Ovary (tissue), 7 donors: ENCODE measurements at regions not wholly inside any gene's neighbourhood (a gene's known extent, or its start where the extent isn't known, plus 50 kb on each side); places are given as distances from the start of the nearest gene placed in this dataset.
"Not testable (repeated sequence)": the region's sequence is repeated elsewhere in the genome, so short reads cannot be mapped to it uniquely, and the experiment has no call there.

ENCODE experiments used
- DNase-seq, 5 donors: peaks; one replicate each; pipeline ENCODE4 v3.0.0-alpha.2; 2019 to 2020
- H3K27ac ChIP-seq, 2 donors: fragments of 200-600 bp; one replicate each; pipeline versions ENCODE4 v1.5.1 to v1.8.0; 2019 to 2022
- H3K27me3 ChIP-seq: fragments of 200-600 bp; one replicate; pipeline ENCODE4 v1.8.0; 2022
- H3K36me3 ChIP-seq: fragments of 200-600 bp; sonication (generic); one replicate; pipeline ENCODE4 v1.5.1; 2019
- H3K4me1 ChIP-seq: one replicate; pipeline ENCODE4 v1.8.1; 2013; ENCODE audit warnings: mild to moderate bottlenecking, moderate library complexity; ENCODE audit not compliant: insufficient read depth
- H3K4me3 ChIP-seq: fragments of 200-600 bp; sonication (generic); one replicate; pipeline ENCODE4 v1.5.1; 2017
- H3K9me3 ChIP-seq, 2 donors: fragments of 200-600 bp in 1 of 2; sonication (generic) in 1 of 2; one replicate each; pipeline versions ENCODE4 v1.5.1 to v1.8.1; 2013 to 2019; ENCODE audit warnings: mild to moderate bottlenecking in 1 of 2, moderate library complexity in 1 of 2
- CTCF ChIP-seq, 3 donors: fragments of 450-650 bp in 2 of 3; fragments of 200-600 bp in 1 of 3; IDR thresholded peaks; one replicate each; pipeline versions ENCODE4 v1.5.1 to v1.8.0; 2016 to 2022; ENCODE audit warnings: antibody characterized with exemption in 3 of 3, mild to moderate bottlenecking in 1 of 3
- EP300 ChIP-seq: sonication (generic); formaldehyde crosslinking; IDR thresholded peaks from one replicate; pipeline ENCODE4 v1.6.1; 2017; ENCODE audit warnings: antibody characterized with exemption
- POLR2A ChIP-seq: fragments of 450-650 bp; IDR thresholded peaks from one replicate; pipeline ENCODE4 v1.6.1; 2017; ENCODE audit warnings: antibody characterized with exemption, mild to moderate bottlenecking, moderate library complexity
- WGBS, 3 donors: extraction: QIAGEN DNeasy Blood & Tissue Kit in 1 of 3; methylation state at CpG; one replicate each; pipeline versions ENCODE4 v1.1.5 to v1.1.7; 2013 to 2017; 5-methylcytosine and 5-hydroxymethylcytosine counted together
- intact Hi-C, 4 donors: fragments of 100-400 bp; cut with DNase I; formaldehyde crosslinking; loops; one replicate each; pipeline versions ENCODE4 v1.11.0 to v1.15.1; 2022 to 2023
- donor health status: DM: no; HTN: no; CAD: no; lungs with moderate emphysema.
- donor health status: DM: no; HTN: no; CAD: no.
- donor health status: Bipolar disorder and iron deficiency.
- donor health status: DM: no; HTN: no; CAD: no.
- donor health status: DM: yes; HTN: yes; CAD: no.

- 74 to 89% (median 88%) methylated on average over 1 of the region's 1 CpG for WGBS, 3 donors
- no peaks in the 10 kb centered on the region for H3K9me3 ChIP-seq
- intact Hi-C loops: no loop called here
- TF ChIP-seq CTCF (IDR thresholded peaks at IDR 0.05) (no peak), EP300 (no peak), POLR2A (no peak)
- no peak overlapping the region for H3K27ac ChIP-seq
- H3K4me1 ChIP-seq: no peaks in the 10 kb centered on the region
- no peak overlapping the region for H3K4me3 ChIP-seq
- no peaks in the 10 kb centered on the region for H3K27me3 ChIP-seq
- DNase-seq: no peak
- H3K36me3 ChIP-seq: no peaks in the 10 kb centered on the region
Observed at GRCh38 chr7:82655965-82656364, 212.4 kb upstream of the CACNA2D1 start.

GRCh38 chr7:82650095-82650494 lies 206.5 kb upstream of the CACNA2D1 start:
- H3K9me3 ChIP-seq, DNase-seq, intact Hi-C loops, H3K4me1 ChIP-seq, H3K27me3 ChIP-seq, H3K36me3 ChIP-seq, H3K4me3 ChIP-seq, H3K27ac ChIP-seq: not testable (repeated sequence)
- WGBS, 3 donors: 91 to 94% (median 93%) methylated on average over 10 of the region's 10 CpGs

GRCh38 chr7:82633592-82633991 lies 190.0 kb upstream of the CACNA2D1 start:
- no peaks in the 10 kb centered on the region for H3K27me3 ChIP-seq

GRCh38 chr7:82631998-82632397 lies 188.4 kb upstream of the CACNA2D1 start:
- DNase-seq: no peak
- no peaks in the 10 kb centered on the region for H3K9me3 ChIP-seq
- 7 to 22% (median 14%) methylated on average over 3 of the region's 3 CpGs for WGBS, 3 donors
- intact Hi-C loops: no loop called here
- no peak overlapping the region for H3K27ac ChIP-seq
- H3K36me3 ChIP-seq: no peaks in the 10 kb centered on the region
- H3K4me3 ChIP-seq: no peak overlapping the region
- TF ChIP-seq CTCF (IDR thresholded peaks at IDR 0.05): no peak
- TF ChIP-seq POLR2A: no peak
- no peaks in the 10 kb centered on the region for H3K4me1 ChIP-seq
- H3K27me3 ChIP-seq: no peaks in the 10 kb centered on the region

More at GRCh38 chr7:82633592-82633991, 190.0 kb upstream of the CACNA2D1 start:
- Histone ChIP-seq H3K4me1 (no peaks in the 10 kb centered on the region), H3K4me3 (no peak overlapping the region), H3K9me3 (no peaks in the 10 kb centered on the region), H3K36me3 (no peaks in the 10 kb centered on the region), H3K27ac (no peak overlapping the region)
- 72 to 100% (median 85%) methylated on average over 1 of the region's 1 CpG for WGBS, 3 donors
- TF ChIP-seq EP300 (no peak), CTCF (IDR thresholded peaks at IDR 0.05) (no peak), POLR2A (no peak)
- DNase-seq: no peak
- intact Hi-C loops: no loop called here

- Histone ChIP-seq H3K4me1 (no peaks in the 10 kb centered on the region), H3K9me3 (no peaks in the 10 kb centered on the region), H3K27ac (no peak overlapping the region), H3K27me3 (no peaks in the 10 kb centered on the region), H3K36me3 (no peaks in the 10 kb centered on the region), H3K4me3 (no peak overlapping the region)
- DNase-seq: no peak
- intact Hi-C loops: no loop called here
- WGBS, 3 donors: 61 to 76% (median 63%) methylated on average over 3 of the region's 3 CpGs
- TF ChIP-seq EP300 (no peak), CTCF (IDR thresholded peaks at IDR 0.05) (no peak), POLR2A (no peak)
Observed at GRCh38 chr7:82629583-82629982, 186.0 kb upstream of the CACNA2D1 start.
